Mammary epithelial cell (primary cell): ENCODE measurements at regions not wholly inside any gene's neighbourhood (a gene's known extent, or its start where the extent isn't known, plus 50 kb on each side); places are given as distances from the start of the nearest gene placed in this dataset.

Experiments
- EZH2 ChIP-seq: IDR thresholded peaks from 2 replicates; pipeline ENCODE4 v1.6.1; 2012; ENCODE audit warnings: low read length, inconsistent platforms, borderline replicate concordance
- TF ChIP-seq, protein P1 (sequence below), 2 donors: IDR thresholded peaks in 1 of 2; conservative IDR thresholded peaks in 1 of 2; 2 replicates each; pipeline ENCODE4 v1.5.1; 2011 to 2012; ENCODE audit warnings: inconsistent platforms in 2 of 2, low read length in 2 of 2, mild to moderate bottlenecking in 2 of 2, control low read depth in 1 of 2, low read depth in 1 of 2; ENCODE audit not compliant: insufficient read depth in 1 of 2; ENCODE audit errors: extremely low read depth in 1 of 2

DNA sequence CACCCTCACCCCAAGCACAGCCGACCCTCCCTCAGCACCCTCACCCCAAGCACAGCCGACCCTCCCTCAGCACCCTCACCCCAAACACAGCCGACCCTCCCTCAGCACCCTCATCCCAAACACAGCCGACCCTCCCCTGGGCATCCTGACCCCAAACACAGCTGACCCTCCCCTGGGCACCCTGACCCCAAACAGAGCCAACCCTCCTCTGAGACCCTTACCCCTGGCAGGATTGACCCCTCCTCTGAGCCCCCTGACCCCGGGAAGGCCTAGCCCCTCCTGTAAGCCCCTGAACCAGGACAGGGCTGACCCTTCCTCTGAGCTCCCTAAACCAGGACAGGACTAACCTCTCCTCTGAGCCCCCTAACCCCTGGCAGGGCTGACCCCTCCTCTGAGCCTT lies 84.4 kb upstream of the RAB6C start:
- TF ChIP-seq, protein P1, sequence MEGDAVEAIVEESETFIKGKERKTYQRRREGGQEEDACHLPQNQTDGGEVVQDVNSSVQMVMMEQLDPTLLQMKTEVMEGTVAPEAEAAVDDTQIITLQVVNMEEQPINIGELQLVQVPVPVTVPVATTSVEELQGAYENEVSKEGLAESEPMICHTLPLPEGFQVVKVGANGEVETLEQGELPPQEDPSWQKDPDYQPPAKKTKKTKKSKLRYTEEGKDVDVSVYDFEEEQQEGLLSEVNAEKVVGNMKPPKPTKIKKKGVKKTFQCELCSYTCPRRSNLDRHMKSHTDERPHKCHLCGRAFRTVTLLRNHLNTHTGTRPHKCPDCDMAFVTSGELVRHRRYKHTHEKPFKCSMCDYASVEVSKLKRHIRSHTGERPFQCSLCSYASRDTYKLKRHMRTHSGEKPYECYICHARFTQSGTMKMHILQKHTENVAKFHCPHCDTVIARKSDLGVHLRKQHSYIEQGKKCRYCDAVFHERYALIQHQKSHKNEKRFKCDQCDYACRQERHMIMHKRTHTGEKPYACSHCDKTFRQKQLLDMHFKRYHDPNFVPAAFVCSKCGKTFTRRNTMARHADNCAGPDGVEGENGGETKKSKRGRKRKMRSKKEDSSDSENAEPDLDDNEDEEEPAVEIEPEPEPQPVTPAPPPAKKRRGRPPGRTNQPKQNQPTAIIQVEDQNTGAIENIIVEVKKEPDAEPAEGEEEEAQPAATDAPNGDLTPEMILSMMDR (conservative IDR thresholded peaks at IDR 0.05 in 1 of 2, IDR thresholded peaks at IDR 0.05 in 1 of 2; ENCODE audit: extremely low read depth in 1 of 2, insufficient read depth in 1 of 2, low read depth in 1 of 2, low read length in 2 of 2), result no peak
- no peak for TF ChIP-seq EZH2
